Spinal cord (tissue), 9 donors: ENCODE measurements at regions not wholly inside any gene's neighbourhood (a gene's known extent, or its start where the extent isn't known, plus 50 kb on each side); places are given as distances from the start of the nearest gene placed in this dataset.
A peak's percentile ranks its signal among the peaks of the same experiment; 100 is the strongest.

ENCODE experiments used
- DNase-seq, 6 donors: peaks; one replicate each; pipeline versions ENCODE4 v3.0.0 to v3.0.0-alpha.2; 2013 to 2015; ENCODE audit warnings: low spot score in 6 of 6, low read depth in 4 of 6
- H3K27ac ChIP-seq: one replicate; pipeline ENCODE4 v1.5.1; 2013; ENCODE audit warnings: low read depth, low read length, control low read depth
- H3K27me3 ChIP-seq: one replicate; pipeline ENCODE4 v1.6.1; 2013; ENCODE audit warnings: low read length; ENCODE audit not compliant: control insufficient read depth, insufficient read depth
- H3K36me3 ChIP-seq: one replicate; pipeline ENCODE4 v1.6.1; 2013; ENCODE audit warnings: low read length; ENCODE audit not compliant: control insufficient read depth, insufficient read depth
- H3K4me1 ChIP-seq: one replicate; pipeline ENCODE4 v1.6.1; 2013; ENCODE audit warnings: low read length; ENCODE audit not compliant: control insufficient read depth, insufficient read depth
- H3K4me3 ChIP-seq: one replicate; pipeline ENCODE4 v1.5.1; 2013; ENCODE audit warnings: low read depth, low read length, control low read depth
- H3K9me3 ChIP-seq: one replicate; pipeline ENCODE4 v1.6.1; 2013; ENCODE audit warnings: low read length; ENCODE audit not compliant: control insufficient read depth, insufficient read depth
- WGBS: methylation state at CpG from one replicate; pipeline ENCODE4 v1.1.5; 2013; ENCODE audit warnings: missing lambda C conversion rate; ENCODE audit not compliant: insufficient coverage; 5-methylcytosine and 5-hydroxymethylcytosine counted together
- donor health status: healthy.

- Histone ChIP-seq H3K4me1 (no peaks in the 10 kb centered on the region), H3K36me3 (no peaks in the 10 kb centered on the region), H3K27ac (no peak overlapping the region), H3K9me3 (no peaks in the 10 kb centered on the region), H3K27me3 (no peaks in the 10 kb centered on the region), H3K4me3 (no peak overlapping the region)
- WGBS, result 19% methylated on average over 3 of the region's 6 CpGs
- peak in 2 of 6 donors; percentile 52 to 84 for DNase-seq
Observed at GRCh38 chr2:21633466-21633865, 509.7 kb downstream of the TDRD15 start.

- Histone ChIP-seq H3K27me3 (no peaks in the 10 kb centered on the region), H3K9me3 (no peaks in the 10 kb centered on the region), H3K27ac (no peak overlapping the region), H3K4me3 (no peak overlapping the region), H3K36me3 (no peaks in the 10 kb centered on the region), H3K4me1 (no peaks in the 10 kb centered on the region)
- 96% methylated on average over 4 of the region's 7 CpGs for WGBS
- DNase-seq, result no peak
Observed at GRCh38 chr2:21633911-21634310, 510.1 kb downstream of the TDRD15 start.

GRCh38 chr2:21640046-21640445, 516.3 kb downstream of the TDRD15 start:
- H3K36me3 ChIP-seq, result no peaks in the 10 kb centered on the region
- H3K27ac ChIP-seq, result no peak overlapping the region
- no peaks in the 10 kb centered on the region for H3K27me3 ChIP-seq
- no peak overlapping the region for H3K4me3 ChIP-seq
- H3K9me3 ChIP-seq, result no peaks in the 10 kb centered on the region
- DNase-seq, result no peak
- no CpG with 5 or more reads among the region's 2 CpGs for WGBS
- H3K4me1 ChIP-seq, result peaks cover 3% of the 10 kb centered on the region

- Histone ChIP-seq H3K27ac (no peak overlapping the region), H3K9me3 (no peaks in the 10 kb centered on the region), H3K4me3 (no peak overlapping the region), H3K27me3 (no peaks in the 10 kb centered on the region), H3K4me1 (peaks cover 8% of the 10 kb centered on the region), H3K36me3 (no peaks in the 10 kb centered on the region)
- peak in 1 of 6 donors; percentile 81 for DNase-seq
- 69% methylated on average over 4 of the region's 6 CpGs for WGBS
Observed at GRCh38 chr2:21642647-21643046, 518.9 kb downstream of the TDRD15 start.

- peaks cover 8% of the 10 kb centered on the region for H3K4me1 ChIP-seq
- H3K27ac ChIP-seq, result no peak overlapping the region
- no peaks in the 10 kb centered on the region for H3K9me3 ChIP-seq
- H3K27me3 ChIP-seq, result no peaks in the 10 kb centered on the region
- no peaks in the 10 kb centered on the region for H3K36me3 ChIP-seq
- no peak for DNase-seq
- H3K4me3 ChIP-seq, result no peak overlapping the region
- WGBS, result 83% methylated on average over 1 of the region's 1 CpG
Observed at GRCh38 chr2:21643180-21643579, 519.4 kb downstream of the TDRD15 start.

- no CpG with 5 or more reads among the region's 1 CpG for WGBS
- Histone ChIP-seq H3K27me3 (no peaks in the 10 kb centered on the region), H3K4me1 (peaks cover 8% of the 10 kb centered on the region), H3K4me3 (no peak overlapping the region), H3K36me3 (no peaks in the 10 kb centered on the region), H3K27ac (no peak overlapping the region), H3K9me3 (no peaks in the 10 kb centered on the region)
- no peak for DNase-seq
Observed at GRCh38 chr2:21644266-21644665, 520.5 kb downstream of the TDRD15 start.

- no peaks in the 10 kb centered on the region for H3K9me3 ChIP-seq
- peak in 1 of 6 donors; percentile 81 for DNase-seq
- H3K4me3 ChIP-seq, result no peak overlapping the region
- H3K36me3 ChIP-seq, result no peaks in the 10 kb centered on the region
- H3K27ac ChIP-seq, result no peak overlapping the region
- H3K4me1 ChIP-seq, result peaks cover 8% of the 10 kb centered on the region
- WGBS, result 20% methylated on average over 1 of the region's 5 CpGs
- no peaks in the 10 kb centered on the region for H3K27me3 ChIP-seq
Observed at GRCh38 chr2:21646345-21646744, 522.6 kb downstream of the TDRD15 start.

GRCh38 chr2:21650569-21650968, 526.8 kb downstream of the TDRD15 start:
- no peaks in the 10 kb centered on the region for H3K36me3 ChIP-seq
- H3K27me3 ChIP-seq, result no peaks in the 10 kb centered on the region
- no peak overlapping the region for H3K27ac ChIP-seq
- no peak overlapping the region for H3K4me3 ChIP-seq
- H3K4me1 ChIP-seq, result peaks cover 5% of the 10 kb centered on the region
- 90% methylated on average over 3 of the region's 4 CpGs for WGBS
- DNase-seq, result no peak
- no peaks in the 10 kb centered on the region for H3K9me3 ChIP-seq

- H3K36me3 ChIP-seq, result no peaks in the 10 kb centered on the region
Observed at GRCh38 chr2:21655136-21655535, 531.4 kb downstream of the TDRD15 start.

GRCh38 chr2:21656330-21657075, 532.7 kb downstream of the TDRD15 start:
- 100% methylated on average over 1 of the region's 10 CpGs for WGBS
- Histone ChIP-seq H3K36me3 (no peaks in the 10 kb centered on the region), H3K27me3 (no peaks in the 10 kb centered on the region), H3K4me1 (peaks cover 4% of the 10 kb centered on the region), H3K27ac (no peak overlapping the region), H3K9me3 (no peaks in the 10 kb centered on the region), H3K4me3 (no peak overlapping the region)
- DNase-seq, result peak in 2 of 6 donors; percentile 49 to 91

More at GRCh38 chr2:21655136-21655535, 531.4 kb downstream of the TDRD15 start:
- DNase-seq, result no peak
- WGBS, result 100% methylated on average over 2 of the region's 4 CpGs
- peaks cover 4% of the 10 kb centered on the region for H3K4me1 ChIP-seq
- no peak overlapping the region for H3K27ac ChIP-seq
- no peaks in the 10 kb centered on the region for H3K9me3 ChIP-seq
- no peak overlapping the region for H3K4me3 ChIP-seq
- H3K27me3 ChIP-seq, result no peaks in the 10 kb centered on the region
